K562 (cell line): ENCODE measurements at regions not wholly inside any gene's neighbourhood (a gene's known extent, or its start where the extent isn't known, plus 50 kb on each side); places are given as distances from the start of the nearest gene placed in this dataset.

Experiments
- ATAC-seq: fragments of 200-7000 bp; cut with Tn5 transposase; 3 replicates; pipeline ENCODE4 v1.9.1; 2020; ENCODE audit warnings: moderate library complexity
- BruUV-seq: library from RNA; stranded (reverse); fragments of 400-500 nt; replicated peaks from 2 replicates; lab custom pipeline; 2021; lab: Mats Ljungman, UMichigan
- CTCF ChIA-PET: fragments of 300-600 bp; formaldehyde crosslinking; extraction: SDS; loops from one replicate; lab custom pipeline; 2021; ENCODE audit warnings: low intra/inter-chr PET ratio; lab: Yijun Ruan, JAX
- POLR2A ChIA-PET: fragments of 300-600, 350-650 bp; sonication (Branson Sonifier 250); formaldehyde crosslinking; extraction: SDS; loops from one replicate; lab custom pipeline; 2021; ENCODE audit warnings: antibody characterized with exemption, inconsistent platforms; lab: Yijun Ruan, JAX
- DNase-seq, 4 experiments: peaks; one replicate each; pipeline versions ENCODE4 v3.0.0 to v3.0.0-alpha.2; 2011 to 2018; ENCODE audit warnings: low spot score in 3 of 4, mixed read lengths in 3 of 4; ENCODE audit errors: extremely low read depth in 1 of 4
- FAIRE-seq: peaks from 2 replicates; lab custom pipeline; 2011; peaks lifted over from hg19 to GRCh38; lab: Jason Lieb, UNC
- H2AFZ ChIP-seq: 2 replicates; pipeline ENCODE4 v1.6.0; 2011; ENCODE audit warnings: low read depth, low read length, control low read depth, inconsistent platforms
- H3K27ac ChIP-seq: fragments of 200-600 bp; 3 replicates; pipeline ENCODE4 v1.8.0; 2011; ENCODE audit warnings: low read depth, mild to moderate bottlenecking, control low read depth, inconsistent platforms, low read length, moderate library complexity, mixed read lengths; ENCODE audit errors: extremely low read depth
- H3K27me3 ChIP-seq, 2 experiments: fragments of 300-600 bp in 1 of 2; 2 replicates in 1 of 2; 3 replicates in 1 of 2; pipeline versions ENCODE4 v1.6.0 to v1.8.0; 2011; ENCODE audit warnings: inconsistent platforms in 2 of 2, low read length in 2 of 2, mild to moderate bottlenecking in 1 of 2, mixed read lengths in 1 of 2, moderate library complexity in 1 of 2; ENCODE audit not compliant: control insufficient read depth in 2 of 2, insufficient read depth in 2 of 2
- H3K36me3 ChIP-seq: fragments of 300-600 bp; 3 replicates; pipeline ENCODE4 v1.8.0; 2011; ENCODE audit warnings: mild to moderate bottlenecking, low read length, inconsistent platforms; ENCODE audit not compliant: control insufficient read depth, insufficient read depth
- H3K4me1 ChIP-seq, 2 experiments: fragments of 200-600 bp in 1 of 2; replicated peaks in 1 of 2; 2 replicates in 1 of 2; 3 replicates in 1 of 2; pipeline versions ENCODE4 v1.5.1 to v1.8.0; 2011; ENCODE audit warnings: inconsistent platforms in 2 of 2, low read length in 2 of 2, mild to moderate bottlenecking in 1 of 2, mixed read lengths in 1 of 2, moderate library complexity in 1 of 2; ENCODE audit not compliant: control insufficient read depth in 2 of 2, insufficient read depth in 2 of 2
- H3K4me2 ChIP-seq: 2 replicates; pipeline ENCODE4 v1.6.1; 2011; ENCODE audit warnings: low read length, control low read depth, inconsistent platforms, mixed read lengths; ENCODE audit not compliant: insufficient read depth
- H3K4me3 ChIP-seq: fragments of 200-600 bp; sonication (generic), shearing (Covaris generic); 2 replicates; pipeline ENCODE4 v1.5.1; 2016; ENCODE audit warnings: control low read depth, inconsistent platforms
- H3K79me2 ChIP-seq: fragments of 200-600 bp; 3 replicates; pipeline ENCODE4 v1.8.0; 2011; ENCODE audit warnings: low read length, inconsistent platforms; ENCODE audit not compliant: control insufficient read depth, insufficient read depth
- H3K9ac ChIP-seq, 2 experiments: 2 replicates each; pipeline versions ENCODE4 v1.6.0 to v1.6.1; 2011; ENCODE audit warnings: low read depth in 2 of 2, low read length in 2 of 2, control low read depth in 1 of 2, inconsistent platforms in 1 of 2, mild to moderate bottlenecking in 1 of 2, mixed read lengths in 1 of 2; ENCODE audit not compliant: insufficient read depth in 1 of 2
- H3K9me1 ChIP-seq: one replicate; pipeline ENCODE4 v1.6.0; 2011; ENCODE audit warnings: inconsistent platforms, mild to moderate bottlenecking, low read length, moderate library complexity; ENCODE audit not compliant: control insufficient read depth, insufficient read depth
- H3K9me3 ChIP-seq: replicated peaks from 2 replicates; pipeline ENCODE4 v1.5.1; 2011; ENCODE audit warnings: low read depth, low read length, inconsistent platforms; ENCODE audit not compliant: control insufficient read depth, insufficient read depth
- H4K20me1 ChIP-seq: replicated peaks from 2 replicates; pipeline ENCODE4 v1.6.1; 2011; ENCODE audit warnings: low read length, inconsistent platforms, mixed read lengths; ENCODE audit not compliant: control insufficient read depth, insufficient read depth
- ARID3A ChIP-seq: IDR thresholded peaks from 2 replicates; pipeline ENCODE4 v1.6.1; 2012; ENCODE audit warnings: low read depth, low read length, improper control_type of control experiment, borderline replicate concordance
- ATF4 ChIP-seq: fragments of 450-650 bp; formaldehyde crosslinking; IDR thresholded peaks from 2 replicates; pipeline ENCODE4 v1.4.0; 2022; ENCODE audit warnings: mild to moderate bottlenecking, moderate library complexity
- IRF2 ChIP-seq: sonication (generic); formaldehyde crosslinking; IDR thresholded peaks from 2 replicates; pipeline ENCODE4 v1.8.1; 2022; ENCODE audit warnings: mild to moderate bottlenecking, missing genetic modification reagents
- MCM7 ChIP-seq, 2 experiments: fragments of 450-650 bp; IDR thresholded peaks; 2 replicates each; pipeline ENCODE4 v1.6.1; 2016 to 2018
- NCOA2 ChIP-seq, 2 experiments: fragments of 450-650 bp; IDR thresholded peaks; 2 replicates each; pipeline ENCODE4 v1.6.1; 2018; ENCODE audit warnings: mild to moderate bottlenecking in 2 of 2, moderate library complexity in 1 of 2; ENCODE audit not compliant: partially characterized antibody in 2 of 2
- PKNOX1 ChIP-seq: fragments of 450-650 bp; IDR thresholded peaks from 2 replicates; pipeline ENCODE4 v1.6.1; 2016
- ZMIZ1 ChIP-seq, 2 experiments: fragments of 150-350 bp in 1 of 2; IDR thresholded peaks; 2 replicates each; pipeline ENCODE4 v1.6.1; 2012 to 2016; ENCODE audit warnings: low read depth in 2 of 2, low read length in 2 of 2, mild to moderate bottlenecking in 1 of 2, moderate library complexity in 1 of 2
- ZNF174 ChIP-seq: fragments of 250-450 bp; sonication (Bioruptor Pico); IDR thresholded peaks from 2 replicates; pipeline ENCODE4 v1.4.0; 2020; ENCODE audit warnings: mild to moderate bottlenecking
- ZNF232 ChIP-seq: sonication (generic); formaldehyde crosslinking; IDR thresholded peaks from 2 replicates; pipeline ENCODE4 v1.8.0; 2022; ENCODE audit warnings: mild to moderate bottlenecking, missing genetic modification reagents
- ZNF282 ChIP-seq: sonication (generic); formaldehyde crosslinking; IDR thresholded peaks from 2 replicates; pipeline ENCODE4 v1.8.1; 2023; ENCODE audit warnings: missing genetic modification reagents
- ZNF655 ChIP-seq: fragments of 250-450 bp; sonication (Bioruptor Pico); IDR thresholded peaks from 2 replicates; pipeline ENCODE4 v1.5.0; 2021
- WGBS: fragments of 100-300 bp; shearing (Covaris generic); methylation state at CpG from one replicate; pipeline ENCODE4 v1.1.6; 2016; ENCODE audit warnings: low coverage, mixed read lengths; ENCODE audit not compliant: insufficient coverage; ENCODE audit errors: missing lambda C conversion rate; 5-methylcytosine and 5-hydroxymethylcytosine counted together
- in situ Hi-C: fragments of 300-500 bp; cut with MboI; formaldehyde crosslinking; loops from 4 replicates; pipeline ENCODE4 v1.15.0; 2018; ENCODE audit warnings: inconsistent platforms, mixed read lengths
- intact Hi-C: fragments of 100-400 bp; cut with micrococcal nuclease; formaldehyde crosslinking; loops from 2 replicates; pipeline ENCODE4 v1.14.2; 2022

GRCh38 chr3:187949093-187949820, 204.0 kb upstream of the BCL6 start:
- Histone ChIP-seq H3K4me1 (peaks cover 0 to 8% of the 10 kb centered on the region in 2 experiments; a peak in 2 of 5 replicates), H3K27ac (no peak overlapping the region), H3K27me3 (peaks cover 0 to 9% of the 10 kb centered on the region in 2 experiments; a peak in 3 of 5 replicates), H3K9ac (no peak overlapping the region), H3K79me2 (no peaks in the 10 kb centered on the region), H3K4me2 (no peak overlapping the region), H3K9me1 (no peaks in the 10 kb centered on the region), H3K36me3 (no peaks in the 10 kb centered on the region), H4K20me1 (no peaks in the 10 kb centered on the region), H3K9me3 (no peaks in the 10 kb centered on the region), H2AFZ (no peak overlapping the region), H3K4me3 (no peak overlapping the region)
- intact Hi-C loops = no loop called here
- CTCF ChIA-PET = no interaction called here
- DNase-seq (no peak), ATAC-seq (no peak), FAIRE-seq (no peak)
- WGBS = 6% methylated on average over 4 of the region's 4 CpGs
- POLR2A ChIA-PET = no interaction called here
- BruUV-seq = no TSS peak
- in situ Hi-C loops = no loop called here
- TF ChIP-seq ZNF282 (CRISPR knock-in tag) (no peak), NCOA2 (IDR thresholded peaks at IDR 0.05; ENCODE audit: partially characterized antibody in 2 of 2) (no peak), MCM7 (IDR thresholded peaks at IDR 0.05) (no peak), ATF4 (CRISPR knock-in tag) (no peak), ZMIZ1 (IDR thresholded peaks at IDR 0.05; ENCODE audit: low read depth in 2 of 2, low read length in 2 of 2) (no peak), ARID3A (no peak), PKNOX1 (no peak), IRF2 (no peak), ZNF232 (CRISPR knock-in tag) (no peak), ZNF174 (CRISPR knock-in tag) (no peak), ZNF655 (CRISPR knock-in tag) (no peak)
